GM23248 (cell line): ENCODE measurements at regions not wholly inside any gene's neighbourhood (a gene's known extent, or its start where the extent isn't known, plus 50 kb on each side); places are given as distances from the start of the nearest gene placed in this dataset.

Experiments
- DNase-seq: peaks from one replicate; pipeline ENCODE4 v3.0.0-alpha.2; 2015
- H2AFZ ChIP-seq: fragments of 200-600 bp; sonication (generic); 2 replicates; pipeline ENCODE4 v1.6.1; 2016; ENCODE audit warnings: antibody characterized with exemption
- H3F3A ChIP-seq: fragments of 200-600 bp; sonication (generic); 2 replicates; pipeline ENCODE4 v1.6.1; 2016; ENCODE audit warnings: mild to moderate bottlenecking, antibody characterized with exemption, mixed run types; ENCODE audit not compliant: insufficient read depth
- H3K27ac ChIP-seq: fragments of 200-600 bp; sonication (generic); 2 replicates; pipeline ENCODE4 v1.5.1; 2016; ENCODE audit warnings: mild to moderate bottlenecking
- H3K27me3 ChIP-seq: fragments of 200-600 bp; sonication (generic); replicated peaks from 2 replicates; pipeline ENCODE4 v1.6.1; 2016; ENCODE audit warnings: mild to moderate bottlenecking; ENCODE audit not compliant: insufficient read depth
- H3K36me3 ChIP-seq: fragments of 200-600 bp; sonication (generic); 2 replicates; pipeline ENCODE4 v1.6.1; 2016; ENCODE audit warnings: low read depth, mild to moderate bottlenecking
- H3K4me1 ChIP-seq: fragments of 200-600 bp; sonication (generic); 2 replicates; pipeline ENCODE4 v1.6.1; 2016; ENCODE audit warnings: mild to moderate bottlenecking; ENCODE audit not compliant: insufficient read depth
- H3K4me2 ChIP-seq: fragments of 200-600 bp; sonication (generic); one replicate; pipeline ENCODE4 v1.6.1; 2016; ENCODE audit warnings: mild to moderate bottlenecking; ENCODE audit not compliant: unreplicated experiment
- H3K4me3 ChIP-seq: fragments of 200-600 bp; sonication (generic); 2 replicates; pipeline ENCODE4 v1.5.1; 2016; ENCODE audit warnings: mild to moderate bottlenecking
- H3K79me2 ChIP-seq: fragments of 200-600 bp; sonication (generic); 2 replicates; pipeline ENCODE4 v1.6.1; 2016; ENCODE audit warnings: mild to moderate bottlenecking; ENCODE audit not compliant: insufficient read depth
- H3K9ac ChIP-seq: fragments of 200-600 bp; sonication (generic); 2 replicates; pipeline ENCODE4 v1.6.1; 2016; ENCODE audit warnings: mild to moderate bottlenecking
- H3K9me2 ChIP-seq: fragments of 200-600 bp; sonication (generic); 2 replicates; pipeline ENCODE4 v1.6.1; 2016; ENCODE audit warnings: mixed run types, mild to moderate bottlenecking, moderate library complexity; ENCODE audit not compliant: insufficient read depth
- H3K9me3 ChIP-seq: fragments of 200-600 bp; sonication (generic); one replicate; pipeline ENCODE4 v1.6.1; 2017; ENCODE audit warnings: low read depth
- H4K20me1 ChIP-seq: fragments of 200-600 bp; sonication (generic); 2 replicates; pipeline ENCODE4 v1.6.0; 2016; ENCODE audit not compliant: insufficient read depth
- EZH2 ChIP-seq: fragments of 200-600 bp; sonication (generic); IDR thresholded peaks from 2 replicates; pipeline ENCODE4 v1.6.1; 2018; ENCODE audit warnings: antibody characterized with exemption, mild to moderate bottlenecking; ENCODE audit not compliant: insufficient read depth, poor library complexity, severe bottlenecking
- EZH2phosphoT487 ChIP-seq: fragments of 200-600 bp; sonication (generic); IDR thresholded peaks from 2 replicates; pipeline ENCODE4 v1.6.1; 2018; ENCODE audit warnings: antibody characterized with exemption, moderate library complexity, mild to moderate bottlenecking, low read depth; ENCODE audit not compliant: insufficient read depth
- WGBS, 2 experiments: methylation state at CpG; one replicate each; pipeline ENCODE4 v1.1.6; 2015 to 2017; ENCODE audit warnings: low lambda C conversion rate in 2 of 2, low coverage in 1 of 2; ENCODE audit errors: missing lambda C conversion rate in 2 of 2; 5-methylcytosine and 5-hydroxymethylcytosine counted together
- in situ Hi-C: fragments of 300-500 bp; cut with MboI; formaldehyde crosslinking; loops from 2 replicates; pipeline ENCODE4 v1.15.0; 2020

- Histone ChIP-seq H4K20me1 (no peaks in the 10 kb centered on the region), H3K4me2 (no peak overlapping the region), H3K9ac (no peak overlapping the region), H3K36me3 (no peaks in the 10 kb centered on the region), H2AFZ (no peak overlapping the region), H3K9me3 (no peaks in the 10 kb centered on the region), H3K4me3 (no peak overlapping the region), H3K9me2 (no peaks in the 10 kb centered on the region), H3F3A (no peaks in the 10 kb centered on the region), H3K27me3 (0 out of 2 replicates have a peak, but pooled peaks cover 6% of the 10 kb centered on the region), H3K27ac (no peak overlapping the region), H3K4me1 (no peaks in the 10 kb centered on the region), H3K79me2 (no peaks in the 10 kb centered on the region)
- TF ChIP-seq EZH2 (no peak), EZH2phosphoT487 (no peak)
- in situ Hi-C loops: no loop called here
- no peak for DNase-seq
Observed at GRCh38 chr15:31179693-31180092, 78.2 kb upstream of the TRPM1 start.

- DNase-seq: no peak
- no peaks in the 10 kb centered on the region for H3K4me1 ChIP-seq
- no peaks in the 10 kb centered on the region for H3K9me2 ChIP-seq
- no peak for TF ChIP-seq EZH2phosphoT487
- TF ChIP-seq EZH2: no peak
- whole genome bisulfite sequencing, 2 experiments: 68 to 71% methylated on average over 10 of the region's 10 CpGs
- no peak overlapping the region for H3K4me3 ChIP-seq
- no peak overlapping the region for H3K27ac ChIP-seq
- peaks cover 3% of the 10 kb centered on the region for H3K9me3 ChIP-seq
- no peak overlapping the region for H3K4me2 ChIP-seq
- no peaks in the 10 kb centered on the region for H3F3A ChIP-seq
- H4K20me1 ChIP-seq: no peaks in the 10 kb centered on the region
- no peak overlapping the region for H2AFZ ChIP-seq
- no peaks in the 10 kb centered on the region for H3K27me3 ChIP-seq
- no peaks in the 10 kb centered on the region for H3K79me2 ChIP-seq
- no peak overlapping the region for H3K9ac ChIP-seq
- in situ Hi-C loops: no loop called here
- no peaks in the 10 kb centered on the region for H3K36me3 ChIP-seq
Observed at GRCh38 chr15:31193291-31193690, 91.8 kb upstream of the TRPM1 start.

GRCh38 chr15:31195871-31196270 is 94.3 kb upstream of the TRPM1 start:
- H3K27ac ChIP-seq: no peak overlapping the region
- no peak overlapping the region for H3K4me2 ChIP-seq
- no peaks in the 10 kb centered on the region for H3K27me3 ChIP-seq
- H3K79me2 ChIP-seq: no peaks in the 10 kb centered on the region
- DNase-seq: no peak
- H2AFZ ChIP-seq: no peak overlapping the region
- H3K9me3 ChIP-seq: no peaks in the 10 kb centered on the region
- no peak overlapping the region for H3K9ac ChIP-seq
- no peaks in the 10 kb centered on the region for H3F3A ChIP-seq
- no peaks in the 10 kb centered on the region for H3K9me2 ChIP-seq
- no peak overlapping the region for H3K4me3 ChIP-seq
- 64 to 71% methylated on average over 2 of the region's 2 CpGs for WGBS, 2 experiments
- no peaks in the 10 kb centered on the region for H3K36me3 ChIP-seq
- H3K4me1 ChIP-seq: no peaks in the 10 kb centered on the region
- no peak for TF ChIP-seq EZH2
- no peaks in the 10 kb centered on the region for H4K20me1 ChIP-seq
- in situ Hi-C loops: no loop called here

GRCh38 chr15:31197497-31198414 is 96.2 kb upstream of the TRPM1 start:
- Histone ChIP-seq H3F3A (no peaks in the 10 kb centered on the region), H3K4me1 (no peaks in the 10 kb centered on the region), H3K9ac (no peak overlapping the region), H3K27me3 (0 out of 2 replicates have a peak, but pooled peaks cover 3% of the 10 kb centered on the region), H3K4me2 (no peak overlapping the region), H3K79me2 (no peaks in the 10 kb centered on the region), H3K9me3 (no peaks in the 10 kb centered on the region), H4K20me1 (no peaks in the 10 kb centered on the region), H3K36me3 (no peaks in the 10 kb centered on the region), H3K9me2 (no peaks in the 10 kb centered on the region), H3K27ac (no peak overlapping the region), H3K4me3 (no peak overlapping the region), H2AFZ (no peak overlapping the region)
- in situ Hi-C loops: no loop called here
- DNase-seq: peak; percentile 32
- TF ChIP-seq EZH2phosphoT487 (no peak), EZH2 (no peak)
- WGBS, 2 experiments: 31 to 32% methylated on average over 15 of the region's 15 CpGs
